Tibial nerve (tissue), 4 donors: ENCODE measurements at regions not wholly inside any gene's neighbourhood (a gene's known extent, or its start where the extent isn't known, plus 50 kb on each side); places are given as distances from the start of the nearest gene placed in this dataset.
"Not testable (repeated sequence)": the region's sequence is repeated elsewhere in the genome, so short reads cannot be mapped to it uniquely, and the experiment has no call there.

ENCODE experiments used
- DNase-seq, 2 donors: peaks; one replicate each; pipeline ENCODE4 v3.0.0-alpha.2; 2019; ENCODE audit warnings: low spot score in 2 of 2
- H3K27ac ChIP-seq, 4 donors: fragments of 200-600 bp; sonication (generic) in 3 of 4; one replicate each; pipeline ENCODE4 v1.5.1; 2017 to 2019; ENCODE audit warnings: mild to moderate bottlenecking in 1 of 4
- H3K27me3 ChIP-seq, 2 donors: fragments of 200-600 bp; sonication (generic) in 1 of 2; one replicate each; pipeline versions ENCODE4 v1.5.1 to v1.6.0; 2017 to 2019
- H3K36me3 ChIP-seq, 3 donors: fragments of 200-600 bp; sonication (generic); one replicate each; pipeline ENCODE4 v1.5.1; 2018 to 2019
- H3K4me1 ChIP-seq, 4 donors: fragments of 200-600 bp; sonication (generic) in 3 of 4; one replicate each; pipeline ENCODE4 v1.5.1; 2017 to 2019
- H3K4me3 ChIP-seq, 4 donors: fragments of 200-600 bp; sonication (generic) in 3 of 4; one replicate each; pipeline ENCODE4 v1.5.1; 2017 to 2019; ENCODE audit warnings: mild to moderate bottlenecking in 1 of 4, moderate library complexity in 1 of 4
- H3K9me3 ChIP-seq, 4 donors: fragments of 200-600 bp; sonication (generic) in 3 of 4; one replicate each; pipeline ENCODE4 v1.5.1; 2017 to 2019
- CTCF ChIP-seq, 5 experiments: fragments of 200-600 bp in 3 of 5; fragments of 450-650 bp in 2 of 5; sonication (generic) in 3 of 5; IDR thresholded peaks; one replicate each; pipeline ENCODE4 v1.5.1; 2016 to 2019; ENCODE audit warnings: antibody characterized with exemption in 5 of 5, mild to moderate bottlenecking in 3 of 5, moderate library complexity in 2 of 5
- EP300 ChIP-seq, 2 donors: sonication (generic); formaldehyde crosslinking; IDR thresholded peaks; one replicate each; pipeline ENCODE4 v1.6.1; 2017; ENCODE audit warnings: antibody characterized with exemption in 2 of 2, mild to moderate bottlenecking in 1 of 2
- POLR2A ChIP-seq, 2 donors: fragments of 450-650 bp; IDR thresholded peaks; one replicate each; pipeline ENCODE4 v1.6.1; 2017; ENCODE audit warnings: antibody characterized with exemption in 2 of 2, mild to moderate bottlenecking in 2 of 2, moderate library complexity in 2 of 2
- WGBS, 2 donors: methylation state at CpG; one replicate each; pipeline ENCODE4 v1.1.5; 2018; 5-methylcytosine and 5-hydroxymethylcytosine counted together

GRCh38 chrX:150087612-150088011, 149.3 kb upstream of the EOLA2 start:
- no peak overlapping the region for H3K27ac ChIP-seq
- DNase-seq = no peak
- no peak overlapping the region for H3K4me3 ChIP-seq
- 53 to 100% methylated on average over 2 of the region's 2 CpGs for WGBS, 2 donors
- H3K36me3 ChIP-seq = no peaks in the 10 kb centered on the region
- TF ChIP-seq EP300 (IDR thresholded peaks at IDR 0.05) = no peak
- no peak for TF ChIP-seq CTCF (IDR thresholded peaks at IDR 0.05)
- H3K9me3 ChIP-seq = no peaks in the 10 kb centered on the region
- H3K4me1 ChIP-seq = peaks cover 0 to 15% (median 2%) of the 10 kb centered on the region in 4 donors
- no peaks in the 10 kb centered on the region for H3K27me3 ChIP-seq

GRCh38 chrX:150088042-150088441, 149.8 kb upstream of the EOLA2 start:
- Histone ChIP-seq H3K36me3 (no peaks in the 10 kb centered on the region), H3K27me3 (no peaks in the 10 kb centered on the region), H3K27ac (no peak overlapping the region), H3K4me3 (no peak overlapping the region), H3K9me3 (no peaks in the 10 kb centered on the region), H3K4me1 (peaks cover 0 to 15% (median 2%) of the 10 kb centered on the region in 4 donors)
- TF ChIP-seq POLR2A (IDR thresholded peaks at IDR 0.05) = no peak
- no peak for TF ChIP-seq EP300 (IDR thresholded peaks at IDR 0.05)
- WGBS, 2 donors = 73 to 78% methylated on average over 4 to 5 of the region's 5 CpGs
- DNase-seq = no peak

DNA sequence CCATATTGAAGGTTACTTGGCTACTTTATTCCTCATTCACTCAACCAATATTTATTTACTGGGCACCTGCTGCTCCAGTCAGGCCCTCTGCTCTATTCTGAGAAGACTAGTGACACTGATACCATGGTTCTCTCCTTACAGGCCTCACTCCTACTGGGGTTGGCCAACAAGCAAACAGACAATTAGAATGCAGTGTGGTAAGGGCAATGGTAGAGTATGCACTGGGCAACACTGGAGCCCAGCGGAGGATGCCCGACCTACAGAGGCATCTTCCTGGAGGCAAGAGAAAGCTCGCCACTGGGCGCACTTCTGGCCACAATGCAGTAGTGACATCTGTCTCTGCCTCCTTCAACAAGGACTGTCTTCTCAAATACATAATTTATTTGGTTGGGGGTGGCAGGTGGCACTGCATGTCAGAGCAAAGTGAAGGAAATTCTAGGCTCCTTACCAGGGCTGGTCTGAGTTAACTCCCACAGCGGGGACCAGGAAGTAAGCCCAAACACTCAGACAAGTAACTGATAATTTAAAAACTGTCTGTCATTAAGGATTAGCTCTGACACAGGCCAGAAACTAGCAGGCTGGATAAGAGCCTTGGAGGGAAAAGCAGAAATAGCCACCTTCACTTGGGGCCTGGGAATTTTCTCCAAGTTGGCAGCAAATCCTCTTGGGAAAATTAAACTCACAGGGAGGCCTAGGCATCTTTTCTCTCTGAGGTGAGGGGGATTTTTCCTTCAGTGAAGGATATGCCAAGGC, 150.7 kb upstream of the EOLA2 start:
- 92 to 100% methylated on average over 5 of the region's 5 CpGs for WGBS, 2 donors

DNA sequence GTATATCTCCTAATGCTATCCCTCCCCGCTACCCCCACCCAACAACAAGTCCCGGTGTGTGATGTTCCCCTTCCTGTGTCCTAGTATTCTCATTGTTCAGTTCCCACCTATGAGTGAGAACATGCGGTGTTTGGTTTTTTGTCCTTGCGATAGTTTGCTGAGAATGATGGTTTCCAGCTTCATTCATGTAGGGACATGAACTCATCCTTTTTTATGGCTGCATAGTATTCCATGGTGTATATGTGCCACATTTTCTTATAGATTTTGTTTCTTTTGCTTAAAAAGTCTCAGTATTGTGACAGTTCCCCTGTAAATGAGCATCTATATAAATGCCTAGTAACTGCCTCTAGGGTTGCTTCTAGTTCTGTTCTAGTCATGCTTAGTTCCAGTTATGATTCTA, 153.0 kb upstream of the EOLA2 start:
- not testable (repeated sequence) for H3K36me3 ChIP-seq, H3K27ac ChIP-seq, H3K4me3 ChIP-seq, H3K9me3 ChIP-seq, H3K27me3 ChIP-seq, DNase-seq, H3K4me1 ChIP-seq
- 93 to 95% methylated on average over 4 of the region's 4 CpGs for WGBS, 2 donors

More for the DNA sequence above, 150.7 kb upstream of the EOLA2 start:
- no peaks in the 10 kb centered on the region for H3K9me3 ChIP-seq
- no peak overlapping the region for H3K27ac ChIP-seq
- H3K4me3 ChIP-seq = no peak overlapping the region
- TF ChIP-seq EP300 (IDR thresholded peaks at IDR 0.05) (no peak), POLR2A (IDR thresholded peaks at IDR 0.05) (no peak), CTCF (IDR thresholded peaks at IDR 0.05) (no peak)
- no peak for DNase-seq
- H3K4me1 ChIP-seq = peaks cover 0 to 15% (median 2%) of the 10 kb centered on the region in 4 donors
- no peaks in the 10 kb centered on the region for H3K27me3 ChIP-seq
- no peaks in the 10 kb centered on the region for H3K36me3 ChIP-seq

- H3K36me3 ChIP-seq = no peaks in the 10 kb centered on the region
- no peak overlapping the region for H3K27ac ChIP-seq
- TF ChIP-seq POLR2A (IDR thresholded peaks at IDR 0.05) (no peak), CTCF (IDR thresholded peaks at IDR 0.05) (no peak), EP300 (IDR thresholded peaks at IDR 0.05) (no peak)
- no peaks in the 10 kb centered on the region for H3K27me3 ChIP-seq
- DNase-seq = no peak
- no peaks in the 10 kb centered on the region for H3K9me3 ChIP-seq
- no peak overlapping the region for H3K4me3 ChIP-seq
- H3K4me1 ChIP-seq = no peaks in the 10 kb centered on the region
- WGBS, 2 donors = 74 to 94% methylated on average over 4 of the region's 4 CpGs
Measured at GRCh38 chrX:150092549-150092948, 154.3 kb upstream of the EOLA2 start.

DNA sequence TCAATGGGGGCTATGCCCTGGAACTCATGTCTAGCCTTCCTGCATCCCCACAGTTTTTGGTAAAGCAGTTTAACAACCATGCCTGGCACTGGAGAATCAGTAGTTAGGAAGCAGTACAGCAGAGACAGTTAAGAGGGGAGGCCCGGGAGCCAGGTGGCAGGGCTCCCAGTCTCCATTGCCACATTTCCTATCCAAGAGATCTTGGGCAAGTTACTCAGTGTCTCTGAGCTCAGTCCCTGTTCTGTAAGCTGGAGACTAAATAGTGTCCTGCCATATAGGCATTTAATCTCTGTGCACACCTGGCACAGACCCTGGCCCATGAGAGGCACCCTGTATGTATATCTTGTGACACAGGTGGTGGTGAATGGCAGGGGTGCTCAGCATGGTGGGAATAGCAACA, 156.1 kb upstream of the EOLA2 start:
- H3K9me3 ChIP-seq = no peaks in the 10 kb centered on the region
- H3K27me3 ChIP-seq = no peaks in the 10 kb centered on the region
- TF ChIP-seq CTCF (IDR thresholded peaks at IDR 0.05) = no peak
- no peak for TF ChIP-seq POLR2A (IDR thresholded peaks at IDR 0.05)
- no peak for TF ChIP-seq EP300 (IDR thresholded peaks at IDR 0.05)
- no peaks in the 10 kb centered on the region for H3K4me1 ChIP-seq
- H3K27ac ChIP-seq = no peak overlapping the region
- H3K36me3 ChIP-seq = no peaks in the 10 kb centered on the region
- H3K4me3 ChIP-seq = no peak overlapping the region
- DNase-seq = peak in 1 of 2 donors; percentile 4
- WGBS, 2 donors = 67% methylated on average over 1 of the region's 1 CpG
